ENCODE measurements at regions not wholly inside any gene's neighbourhood (a gene's known extent, or its start where the extent isn't known, plus 50 kb on each side); places are given as distances from the start of the nearest gene placed in this dataset.

- Histone ChIP-seq H3K4me1 (no peaks in the 10 kb centered on the region), H3K27ac (no peak overlapping the region), H3K4me2 (no peak overlapping the region), H3K9me3 (no peaks in the 10 kb centered on the region), H3K4me3 (no peak overlapping the region)
- 3% methylated on average over 2 of the region's 2 CpGs for WGBS (ENCODE audit: missing lambda C conversion rate)
- FAIRE-seq (no peak), ATAC-seq (no peak), DNase-seq (ENCODE audit: low read depth in 1 of 2, low spot score in 1 of 2) (no peak)
- ChIA-PET POLR2A (no interaction called here), CTCF (no interaction called here)
- no peak for TF ChIP-seq CBX2 (IDR thresholded peaks at IDR 0.05; ENCODE audit: borderline replicate concordance, low read depth)
- no peak for TF ChIP-seq E2F6 (IDR thresholded peaks at IDR 0.05; ENCODE audit: borderline replicate concordance, low read depth)
- TF ChIP-seq NR3C1 (IDR thresholded peaks at IDR 0.05), result no peak
- no peak for TF ChIP-seq POLR2A (IDR thresholded peaks at IDR 0.05; ENCODE audit: low read length)
- TF ChIP-seq HOXA7 (CRISPR knock-in tag; IDR thresholded peaks at IDR 0.05), result no peak
- no peak for TF ChIP-seq HOXB5 (CRISPR knock-in tag; IDR thresholded peaks at IDR 0.05)
- TF ChIP-seq BCL3 (IDR thresholded peaks at IDR 0.05), result no peak
Measured at GRCh38 chr17:53499277-53499676, 323.4 kb upstream of the KIF2B start.

GRCh38 chr17:53496356-53496755 lies 326.4 kb upstream of the KIF2B start:
- Histone ChIP-seq H3K9me3 (no peaks in the 10 kb centered on the region), H3K4me2 (no peak overlapping the region), H3K4me1 (no peaks in the 10 kb centered on the region), H3K4me3 (no peak overlapping the region), H3K27ac (no peak overlapping the region)
- FAIRE-seq (no peak), DNase-seq (ENCODE audit: low read depth in 1 of 2, low spot score in 1 of 2) (no peak), ATAC-seq (no peak)
- TF ChIP-seq FOSB (CRISPR knock-in tag; IDR thresholded peaks at IDR 0.05) (no peak), SMC3 (IDR thresholded peaks at IDR 0.05) (no peak), HMGXB4 (CRISPR knock-in tag; IDR thresholded peaks at IDR 0.05; ENCODE audit: borderline replicate concordance) (no peak), RARB (CRISPR knock-in tag; IDR thresholded peaks at IDR 0.05) (no peak), HEYL (CRISPR knock-in tag; IDR thresholded peaks at IDR 0.05) (no peak), ATOH8 (CRISPR knock-in tag; IDR thresholded peaks at IDR 0.05; ENCODE audit: low read depth) (no peak), RNF2 (IDR thresholded peaks at IDR 0.05; ENCODE audit: borderline replicate concordance, low read depth) (no peak), ZFP36 (IDR thresholded peaks at IDR 0.05; ENCODE audit: borderline replicate concordance, partially characterized antibody) (no peak), E2F6 (IDR thresholded peaks at IDR 0.05; ENCODE audit: borderline replicate concordance, low read depth) (no peak), BHLHE40 (IDR thresholded peaks at IDR 0.05; ENCODE audit: low read depth, low read length) (no peak), ELK1 (IDR thresholded peaks at IDR 0.05; ENCODE audit: low read depth, low read length) (no peak), CBX2 (IDR thresholded peaks at IDR 0.05; ENCODE audit: borderline replicate concordance, low read depth) (no peak), REST (IDR thresholded peaks at IDR 0.05) (no peak), NR3C1 (IDR thresholded peaks at IDR 0.05) (no peak), CHD4 (IDR thresholded peaks at IDR 0.05; ENCODE audit: borderline replicate concordance) (no peak), CEBPB (IDR thresholded peaks at IDR 0.05) (no peak), SREBF2 (IDR thresholded peaks at IDR 0.05) (no peak), PHF8 (IDR thresholded peaks at IDR 0.05; ENCODE audit: borderline replicate concordance, low read depth) (no peak)
- ChIA-PET POLR2A (no interaction called here), CTCF (no interaction called here)
- 0% methylated on average over 1 of the region's 1 CpG for WGBS (ENCODE audit: missing lambda C conversion rate)

Measured in A549 (cell line).